ENCODE measurements at regions not wholly inside any gene's neighbourhood (a gene's known extent, or its start where the extent isn't known, plus 50 kb on each side); places are given as distances from the start of the nearest gene placed in this dataset.

GRCh38 chr4:145351162-145351561 lies 130.5 kb upstream of the SMAD1 start:
- TF ChIP-seq, protein P1, sequence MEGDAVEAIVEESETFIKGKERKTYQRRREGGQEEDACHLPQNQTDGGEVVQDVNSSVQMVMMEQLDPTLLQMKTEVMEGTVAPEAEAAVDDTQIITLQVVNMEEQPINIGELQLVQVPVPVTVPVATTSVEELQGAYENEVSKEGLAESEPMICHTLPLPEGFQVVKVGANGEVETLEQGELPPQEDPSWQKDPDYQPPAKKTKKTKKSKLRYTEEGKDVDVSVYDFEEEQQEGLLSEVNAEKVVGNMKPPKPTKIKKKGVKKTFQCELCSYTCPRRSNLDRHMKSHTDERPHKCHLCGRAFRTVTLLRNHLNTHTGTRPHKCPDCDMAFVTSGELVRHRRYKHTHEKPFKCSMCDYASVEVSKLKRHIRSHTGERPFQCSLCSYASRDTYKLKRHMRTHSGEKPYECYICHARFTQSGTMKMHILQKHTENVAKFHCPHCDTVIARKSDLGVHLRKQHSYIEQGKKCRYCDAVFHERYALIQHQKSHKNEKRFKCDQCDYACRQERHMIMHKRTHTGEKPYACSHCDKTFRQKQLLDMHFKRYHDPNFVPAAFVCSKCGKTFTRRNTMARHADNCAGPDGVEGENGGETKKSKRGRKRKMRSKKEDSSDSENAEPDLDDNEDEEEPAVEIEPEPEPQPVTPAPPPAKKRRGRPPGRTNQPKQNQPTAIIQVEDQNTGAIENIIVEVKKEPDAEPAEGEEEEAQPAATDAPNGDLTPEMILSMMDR (IDR thresholded peaks at IDR 0.05), result no peak
- CTCF ChIA-PET, result no interaction called here
- no peaks in the 10 kb centered on the region for H3K9me3 Mint-ChIP-seq
- no peak for DNase-seq
- peaks cover 2% of the 10 kb centered on the region for H3K27me3 Mint-ChIP-seq
- H3K27ac Mint-ChIP-seq, result no peak overlapping the region
- intact Hi-C loops (cut with micrococcal nuclease), result no loop called here
- ATAC-seq, result no peak
- no peak overlapping the region for H3K4me3 Mint-ChIP-seq
- POLR2A ChIA-PET, result interaction anchor here (0.6 kb wide), 1 partner anchor 69 kb away, joined by 3 read pairs; no protein-coding TSS in a partner anchor
- H3K4me1 Mint-ChIP-seq (ENCODE audit: low read depth), result peaks cover 3% of the 10 kb centered on the region
- H3K36me3 Mint-ChIP-seq (ENCODE audit: low read depth), result no peaks in the 10 kb centered on the region

DNA sequence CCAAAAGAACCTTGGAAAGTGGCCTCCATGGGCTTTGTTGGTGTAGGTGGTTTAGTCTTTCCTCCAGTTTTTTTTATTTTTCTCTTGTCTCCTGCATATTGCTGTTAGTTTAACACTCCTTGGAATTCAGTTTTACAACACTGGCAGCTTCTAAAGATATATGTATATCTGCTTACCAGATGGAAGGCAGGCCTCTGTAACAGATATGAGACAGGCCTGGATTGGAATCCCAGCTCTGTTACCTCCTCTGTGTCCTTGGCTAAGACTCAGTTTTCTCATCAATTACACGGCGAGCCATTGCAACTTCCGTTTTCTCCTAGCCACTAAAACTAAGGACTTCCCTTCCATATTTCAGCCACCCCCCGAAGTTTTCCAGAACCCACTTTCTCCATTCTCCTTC lies 133.4 kb upstream of the SMAD1 start:
- TF ChIP-seq, protein P1 (IDR thresholded peaks at IDR 0.05), result no peak
- Mint-ChIP-seq H3K27ac (no peak overlapping the region), H3K9me3 (no peaks in the 10 kb centered on the region), H3K4me1 (ENCODE audit: low read depth) (peaks cover 3% of the 10 kb centered on the region), H3K4me3 (no peak overlapping the region), H3K36me3 (ENCODE audit: low read depth) (no peaks in the 10 kb centered on the region), H3K27me3 (peaks cover 2% of the 10 kb centered on the region)
- DNase-seq (no peak), ATAC-seq (no peak)
- ChIA-PET CTCF (no interaction called here), POLR2A (no interaction called here)
- intact Hi-C loops (cut with micrococcal nuclease), result no loop called here

- intact Hi-C loops (cut with micrococcal nuclease), result no loop called here
- H3K27ac Mint-ChIP-seq, result no peak overlapping the region
- ATAC-seq, result no peak
- no peaks in the 10 kb centered on the region for H3K9me3 Mint-ChIP-seq
- POLR2A ChIA-PET, result no interaction called here
- TF ChIP-seq, protein P1 (IDR thresholded peaks at IDR 0.05), result no peak
- peaks cover 3% of the 10 kb centered on the region for H3K4me1 Mint-ChIP-seq (ENCODE audit: low read depth)
- no peak overlapping the region for H3K4me3 Mint-ChIP-seq
- CTCF ChIA-PET, result no interaction called here
- peaks cover 2% of the 10 kb centered on the region for H3K27me3 Mint-ChIP-seq
- no peaks in the 10 kb centered on the region for H3K36me3 Mint-ChIP-seq (ENCODE audit: low read depth)
- no peak for DNase-seq
Measured at GRCh38 chr4:145347684-145348083, 134.0 kb upstream of the SMAD1 start.

GRCh38 chr4:145346081-145346480 lies 135.6 kb upstream of the SMAD1 start:
- CTCF ChIA-PET, result no interaction called here
- Mint-ChIP-seq H3K9me3 (no peaks in the 10 kb centered on the region), H3K27me3 (no peaks in the 10 kb centered on the region), H3K4me1 (ENCODE audit: low read depth) (no peaks in the 10 kb centered on the region), H3K27ac (no peak overlapping the region), H3K4me3 (no peak overlapping the region), H3K36me3 (ENCODE audit: low read depth) (no peaks in the 10 kb centered on the region)
- ATAC-seq, result no peak
- DNase-seq, result no peak
- intact Hi-C loops (cut with micrococcal nuclease), result no loop called here
- POLR2A ChIA-PET, result no interaction called here
- TF ChIP-seq, protein P1 (IDR thresholded peaks at IDR 0.05), result no peak

DNA sequence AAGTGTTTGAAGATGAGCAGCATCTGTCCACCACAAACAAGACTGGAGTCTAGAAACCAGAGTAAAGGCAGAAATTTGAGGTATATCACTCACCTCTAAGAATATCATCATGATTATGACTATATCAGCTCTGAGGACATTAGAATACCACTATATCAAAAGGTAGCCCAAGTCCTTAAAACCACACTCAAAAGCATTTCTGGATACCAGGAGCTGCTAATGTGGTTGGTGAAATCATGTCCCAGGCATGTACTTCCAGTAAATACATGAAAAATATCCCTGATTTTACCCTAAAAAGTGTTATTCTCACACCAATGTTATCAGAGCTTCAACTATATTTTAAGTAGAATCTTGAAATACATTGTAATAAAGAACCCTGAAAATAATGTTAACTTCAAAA lies 136.3 kb upstream of the SMAD1 start:
- DNase-seq (no peak), ATAC-seq (no peak)
- H3K36me3 Mint-ChIP-seq (ENCODE audit: low read depth), result no peaks in the 10 kb centered on the region
- intact Hi-C loops (cut with micrococcal nuclease), result no loop called here
- no peaks in the 10 kb centered on the region for H3K9me3 Mint-ChIP-seq
- POLR2A ChIA-PET, result no interaction called here
- CTCF ChIA-PET, result no interaction called here
- TF ChIP-seq, protein P1 (IDR thresholded peaks at IDR 0.05), result no peak
- H3K27me3 Mint-ChIP-seq, result no peaks in the 10 kb centered on the region
- H3K27ac Mint-ChIP-seq, result no peak overlapping the region
- H3K4me1 Mint-ChIP-seq (ENCODE audit: low read depth), result no peaks in the 10 kb centered on the region
- H3K4me3 Mint-ChIP-seq, result no peak overlapping the region

Data from activated CD8-positive, alpha-beta T cell treated with anti-CD3 and anti-CD28 coated beads for 36 hours (primary cell).